Suppressor macrophage (primary cell): ENCODE measurements at regions not wholly inside any gene's neighbourhood (a gene's known extent, or its start where the extent isn't known, plus 50 kb on each side); places are given as distances from the start of the nearest gene placed in this dataset.

Source experiments
- DNase-seq, 4 experiments: peaks; one replicate each; pipeline ENCODE4 v3.0.0-alpha.2; 2020 to 2022

- peak in 1 of 4 experiments; percentile 7 for DNase-seq
Observed at GRCh38 chr17:77735081-77735565, 223.4 kb upstream of the TNRC6C start.

GRCh38 chr17:77735566-77736198, 222.8 kb upstream of the TNRC6C start:
- no peak for DNase-seq

GRCh38 chr17:77736199-77736585, 222.3 kb upstream of the TNRC6C start:
- no peak for DNase-seq

GRCh38 chr17:77736721-77737120, 221.8 kb upstream of the TNRC6C start:
- DNase-seq, result no peak

- DNase-seq, result no peak
Observed at GRCh38 chr17:77737442-77738265, 220.8 kb upstream of the TNRC6C start.

- DNase-seq, result peak in 2 of 4 experiments; percentile 16 to 24
Observed at GRCh38 chr17:77738751-77739531, 219.6 kb upstream of the TNRC6C start.

GRCh38 chr17:77740481-77740880, 218.0 kb upstream of the TNRC6C start:
- no peak for DNase-seq

GRCh38 chr17:77741109-77741508, 217.4 kb upstream of the TNRC6C start:
- DNase-seq, result peak; percentile 19 to 63 (median 28)

GRCh38 chr17:77742579-77742978, 215.9 kb upstream of the TNRC6C start:
- DNase-seq, result no peak

- DNase-seq, result no peak
Observed at GRCh38 chr17:77744066-77744988, 214.2 kb upstream of the TNRC6C start.

- no peak for DNase-seq
Observed at GRCh38 chr17:77745702-77746101, 212.8 kb upstream of the TNRC6C start.

GRCh38 chr17:77746393-77746792, 212.1 kb upstream of the TNRC6C start:
- no peak for DNase-seq

- no peak for DNase-seq
Observed at GRCh38 chr17:77746896-77747554, 211.5 kb upstream of the TNRC6C start.

- no peak for DNase-seq
Observed at GRCh38 chr17:77748436-77748835, 210.1 kb upstream of the TNRC6C start.

GRCh38 chr17:77749321-77749751, 209.2 kb upstream of the TNRC6C start:
- no peak for DNase-seq

- no peak for DNase-seq
Observed at GRCh38 chr17:77749989-77750388, 208.5 kb upstream of the TNRC6C start.

GRCh38 chr17:77750427-77751043, 208.0 kb upstream of the TNRC6C start:
- no peak for DNase-seq

- DNase-seq, result no peak
Observed at GRCh38 chr17:77753246-77753645, 205.3 kb upstream of the TNRC6C start.

- DNase-seq, result no peak
Observed at GRCh38 chr17:77753691-77754245, 204.7 kb upstream of the TNRC6C start.

- DNase-seq, result no peak
Observed at GRCh38 chr17:77754956-77755355, 203.5 kb upstream of the TNRC6C start.
